Endothelial cell of umbilical vein (primary cell): ENCODE measurements at regions not wholly inside any gene's neighbourhood (a gene's known extent, or its start where the extent isn't known, plus 50 kb on each side); places are given as distances from the start of the nearest gene placed in this dataset.

ENCODE experiments used
- BruUV-seq: library from RNA; stranded (reverse); fragments of 400-500 nt; replicated peaks from 2 replicates; lab custom pipeline; 2021; lab: Mats Ljungman, UMichigan
- CTCF ChIA-PET: fragments of 300-600, 350-600 bp; sonication (Branson Sonifier 250); formaldehyde crosslinking; loops from one replicate; lab custom pipeline; 2021; ENCODE audit warnings: antibody characterized with exemption, inconsistent platforms; lab: Charles Lee
- POLR2A ChIA-PET: fragments of 300-600, 350-600 bp; sonication (Branson Sonifier 250); formaldehyde crosslinking; loops from one replicate; lab custom pipeline; 2021; ENCODE audit warnings: antibody characterized with exemption, inconsistent platforms; lab: Charles Lee
- DNase-seq: peaks from one replicate; pipeline ENCODE4 v3.0.0-alpha.2; 2011; ENCODE audit warnings: low read depth, low spot score
- FAIRE-seq: peaks from 2 replicates; lab custom pipeline; 2011; peaks lifted over from hg19 to GRCh38; lab: Jason Lieb, UNC
- H2AFZ ChIP-seq: 2 replicates; pipeline ENCODE4 v1.6.0; 2012; ENCODE audit warnings: low read depth, low read length, control low read depth, inconsistent platforms
- H3K27ac ChIP-seq: 2 replicates; pipeline ENCODE4 v1.5.1; 2011; ENCODE audit warnings: low read depth, mild to moderate bottlenecking, control low read depth, low read length, moderate library complexity; ENCODE audit not compliant: insufficient read depth
- H3K27me3 ChIP-seq, 2 experiments: 2 replicates each; pipeline versions ENCODE4 v1.6.0 to v1.6.1; 2011; ENCODE audit warnings: low read length in 2 of 2, mixed read lengths in 1 of 2; ENCODE audit not compliant: control insufficient read depth in 2 of 2, insufficient read depth in 2 of 2
- H3K36me3 ChIP-seq, 2 experiments: 2 replicates in 1 of 2; 3 replicates in 1 of 2; pipeline ENCODE4 v1.5.1; 2011; ENCODE audit warnings: low read length in 2 of 2, mild to moderate bottlenecking in 1 of 2, moderate library complexity in 1 of 2; ENCODE audit not compliant: control insufficient read depth in 2 of 2, insufficient read depth in 2 of 2; ENCODE audit errors: extremely low read depth in 1 of 2
- H3K4me1 ChIP-seq: 3 replicates; pipeline ENCODE4 v1.5.1; 2011; ENCODE audit warnings: mild to moderate bottlenecking, low read length; ENCODE audit not compliant: control insufficient read depth, insufficient read depth; ENCODE audit errors: extremely low read depth
- H3K4me2 ChIP-seq: 2 replicates; pipeline ENCODE4 v1.6.1; 2011; ENCODE audit warnings: low read length, control low read depth, mixed read lengths; ENCODE audit not compliant: insufficient read depth
- H3K4me3 ChIP-seq, 3 experiments: fragments of 200-600 bp in 1 of 3; sonication (generic), shearing (Covaris generic) in 1 of 3; replicated peaks in 1 of 3; 2 replicates each; pipeline ENCODE4 v1.5.1; 2011 to 2016; ENCODE audit warnings: control low read depth in 3 of 3, low read length in 3 of 3, mild to moderate bottlenecking in 2 of 3, inconsistent platforms in 1 of 3, low read depth in 1 of 3, moderate library complexity in 1 of 3; ENCODE audit not compliant: insufficient read depth in 1 of 3
- H3K79me2 ChIP-seq: 2 replicates; pipeline ENCODE4 v1.6.0; 2012; ENCODE audit warnings: low read length, inconsistent platforms; ENCODE audit not compliant: control insufficient read depth, insufficient read depth
- H3K9ac ChIP-seq: replicated peaks from 2 replicates; pipeline ENCODE3; 2011; ENCODE audit warnings: low read length, control low read depth; ENCODE audit not compliant: insufficient read depth; ENCODE audit errors: extremely low read depth
- H3K9me1 ChIP-seq: replicated peaks from 3 replicates; pipeline ENCODE4 v1.6.0; 2011; ENCODE audit warnings: mild to moderate bottlenecking, low read length; ENCODE audit not compliant: control insufficient read depth, insufficient read depth; ENCODE audit errors: extremely low read depth
- H3K9me3 ChIP-seq: replicated peaks from 2 replicates; pipeline ENCODE4 v1.5.1; 2012; ENCODE audit warnings: low read length, inconsistent platforms; ENCODE audit not compliant: control insufficient read depth, insufficient read depth
- H4K20me1 ChIP-seq: replicated peaks from 2 replicates; pipeline ENCODE3; 2011; ENCODE audit warnings: mild to moderate bottlenecking, low read length; ENCODE audit not compliant: control insufficient read depth, insufficient read depth; ENCODE audit errors: extremely low read depth
- EZH2 ChIP-seq: IDR thresholded peaks from 2 replicates; pipeline ENCODE4 v1.6.1; 2012; ENCODE audit warnings: borderline replicate concordance, low read depth, mild to moderate bottlenecking, moderate library complexity, low read length, inconsistent platforms; ENCODE audit not compliant: severe bottlenecking
- FOS ChIP-seq: IDR thresholded peaks from 2 replicates; pipeline ENCODE4 v1.6.1; 2011; ENCODE audit warnings: mild to moderate bottlenecking, low read length, moderate library complexity, borderline replicate concordance; ENCODE audit not compliant: insufficient read depth
- GATA2 ChIP-seq: IDR thresholded peaks from 2 replicates; pipeline ENCODE4 v1.7.0; 2011; ENCODE audit warnings: low read depth, mild to moderate bottlenecking, moderate library complexity, mixed read lengths, low read length; ENCODE audit not compliant: insufficient read length, insufficient read depth
- JUN ChIP-seq: IDR thresholded peaks from 2 replicates; pipeline ENCODE4 v1.6.1; 2011; ENCODE audit warnings: borderline replicate concordance, low read depth; ENCODE audit not compliant: insufficient read length, insufficient read depth
- MYC ChIP-seq: IDR thresholded peaks from one replicate; pipeline ENCODE4 v1.6.1; 2011; ENCODE audit warnings: mild to moderate bottlenecking, low read depth, low read length
- POLR2A ChIP-seq: IDR thresholded peaks from 2 replicates; pipeline ENCODE4 v1.6.1; 2012; ENCODE audit warnings: low read depth, mild to moderate bottlenecking, control low read depth, low read length
- POLR2AphosphoS5 ChIP-seq: IDR thresholded peaks from 2 replicates; pipeline ENCODE4 v1.6.1; 2012; ENCODE audit warnings: low read depth, mild to moderate bottlenecking, control low read depth, low read length, moderate library complexity; ENCODE audit not compliant: insufficient read depth
- dilution Hi-C: fragments of 300-500 bp; cut with MboI; formaldehyde crosslinking; loops from one replicate; pipeline ENCODE4 v1.15.0; 2019; ENCODE audit warnings: low sequenced_read_pairs; ENCODE audit not compliant: extremely low pct_ligation_motif_present
- intact Hi-C: fragments of 100-400 bp; cut with micrococcal nuclease; formaldehyde crosslinking; loops from one replicate; pipeline ENCODE4 v1.10.0; 2022
- TF ChIP-seq, protein P1 (sequence below), 2 donors: IDR thresholded peaks; 1 replicate in 1 of 2; 2 replicates in 1 of 2; pipeline ENCODE4 v1.5.1; 2011; ENCODE audit warnings: low read length in 2 of 2, mild to moderate bottlenecking in 2 of 2, moderate library complexity in 2 of 2, control low read depth in 1 of 2, inconsistent platforms in 1 of 2, low read depth in 1 of 2; ENCODE audit not compliant: insufficient read depth in 1 of 2; ENCODE audit errors: extremely low read depth in 1 of 2
- TF ChIP-seq, protein P2 (sequence below): IDR thresholded peaks from 2 replicates; pipeline ENCODE4 v1.6.1; 2011; ENCODE audit not compliant: insufficient read depth, insufficient read length

DNA sequence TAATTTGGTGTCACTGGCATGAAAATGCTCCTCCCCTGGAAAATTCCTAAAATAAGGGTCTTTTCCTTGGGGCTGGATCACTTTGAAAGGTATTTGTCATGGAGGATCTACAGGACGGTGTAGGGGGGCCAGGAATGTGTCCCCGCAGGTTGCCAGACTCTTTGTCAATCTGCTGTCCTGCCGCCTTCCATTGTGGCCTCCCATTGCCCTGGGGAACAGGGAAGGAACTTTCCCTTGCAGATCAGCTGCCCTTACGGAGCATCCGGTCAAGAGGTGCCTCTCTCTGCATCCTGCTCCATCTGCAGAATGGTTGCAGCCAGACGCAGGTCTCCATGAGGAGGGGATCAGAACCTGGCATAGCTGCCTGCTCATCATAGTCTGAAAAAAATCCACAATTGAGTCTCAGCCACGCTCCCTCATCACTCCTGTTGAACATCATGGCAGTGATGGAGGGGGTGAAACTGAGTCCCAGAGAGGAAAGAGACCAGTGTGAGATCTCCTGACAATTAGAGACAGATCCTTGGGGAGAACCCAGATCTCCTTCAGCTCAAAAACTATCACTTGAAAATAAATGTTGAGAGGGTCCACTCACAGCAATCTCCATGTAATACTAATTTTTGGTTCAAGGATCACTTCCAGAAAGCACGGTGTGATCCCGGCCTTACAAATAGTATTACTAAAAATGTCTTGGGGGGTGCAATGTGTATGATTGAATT is 244.8 kb downstream of the MYCN start:
- no peak for FAIRE-seq
- Histone ChIP-seq H3K4me1 (no peaks in the 10 kb centered on the region), H3K36me3 (no peaks in the 10 kb centered on the region), H3K9me3 (no peaks in the 10 kb centered on the region), H3K79me2 (no peaks in the 10 kb centered on the region), H3K27ac (no peak overlapping the region), H3K4me2 (no peak overlapping the region), H3K9me1 (no peaks in the 10 kb centered on the region), H3K4me3 (no peak overlapping the region), H3K9ac (no peak overlapping the region), H4K20me1 (no peaks in the 10 kb centered on the region), H2AFZ (no peak overlapping the region), H3K27me3 (no peaks in the 10 kb centered on the region)
- intact Hi-C loops (no loop called here), dilution Hi-C loops (no loop called here)
- BruUV-seq, result no TSS peak
- CTCF ChIA-PET, result no interaction called here
- POLR2A ChIA-PET, result no interaction called here
- TF ChIP-seq POLR2AphosphoS5 (no peak), FOS (no peak), POLR2A (no peak), EZH2 (no peak), GATA2 (no peak), MYC (no peak), JUN (no peak)
- TF ChIP-seq, protein P1, sequence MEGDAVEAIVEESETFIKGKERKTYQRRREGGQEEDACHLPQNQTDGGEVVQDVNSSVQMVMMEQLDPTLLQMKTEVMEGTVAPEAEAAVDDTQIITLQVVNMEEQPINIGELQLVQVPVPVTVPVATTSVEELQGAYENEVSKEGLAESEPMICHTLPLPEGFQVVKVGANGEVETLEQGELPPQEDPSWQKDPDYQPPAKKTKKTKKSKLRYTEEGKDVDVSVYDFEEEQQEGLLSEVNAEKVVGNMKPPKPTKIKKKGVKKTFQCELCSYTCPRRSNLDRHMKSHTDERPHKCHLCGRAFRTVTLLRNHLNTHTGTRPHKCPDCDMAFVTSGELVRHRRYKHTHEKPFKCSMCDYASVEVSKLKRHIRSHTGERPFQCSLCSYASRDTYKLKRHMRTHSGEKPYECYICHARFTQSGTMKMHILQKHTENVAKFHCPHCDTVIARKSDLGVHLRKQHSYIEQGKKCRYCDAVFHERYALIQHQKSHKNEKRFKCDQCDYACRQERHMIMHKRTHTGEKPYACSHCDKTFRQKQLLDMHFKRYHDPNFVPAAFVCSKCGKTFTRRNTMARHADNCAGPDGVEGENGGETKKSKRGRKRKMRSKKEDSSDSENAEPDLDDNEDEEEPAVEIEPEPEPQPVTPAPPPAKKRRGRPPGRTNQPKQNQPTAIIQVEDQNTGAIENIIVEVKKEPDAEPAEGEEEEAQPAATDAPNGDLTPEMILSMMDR (IDR thresholded peaks at IDR 0.05; ENCODE audit: extremely low read depth in 1 of 2, insufficient read depth in 1 of 2, low read depth in 1 of 2, low read length in 2 of 2), result no peak
- TF ChIP-seq, protein P2, sequence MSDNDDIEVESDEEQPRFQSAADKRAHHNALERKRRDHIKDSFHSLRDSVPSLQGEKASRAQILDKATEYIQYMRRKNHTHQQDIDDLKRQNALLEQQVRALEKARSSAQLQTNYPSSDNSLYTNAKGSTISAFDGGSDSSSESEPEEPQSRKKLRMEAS, result no peak
- no peak for DNase-seq
